Lower leg skin (tissue), 4 donors: ENCODE measurements at regions not wholly inside any gene's neighbourhood (a gene's known extent, or its start where the extent isn't known, plus 50 kb on each side); places are given as distances from the start of the nearest gene placed in this dataset.

Experiments used
- DNase-seq, 2 donors: peaks; one replicate each; pipeline ENCODE4 v3.0.0-alpha.2; 2019; ENCODE audit warnings: low spot score in 2 of 2
- H3K4me3 ChIP-seq: fragments of 200-600 bp; sonication (generic); 2 replicates; pipeline ENCODE4 v1.5.1; 2017; ENCODE audit warnings: mild to moderate bottlenecking, low read depth; ENCODE audit not compliant: poor library complexity, severe bottlenecking
- POLR2A ChIP-seq, 2 donors: fragments of 450-650 bp; IDR thresholded peaks; one replicate each; pipeline ENCODE4 v1.6.1; 2016 to 2017; ENCODE audit warnings: antibody characterized with exemption in 2 of 2, mild to moderate bottlenecking in 1 of 2, moderate library complexity in 1 of 2
- WGBS, 2 donors: methylation state at CpG; one replicate each; pipeline ENCODE4 v1.1.5; 2018; 5-methylcytosine and 5-hydroxymethylcytosine counted together
- intact Hi-C: fragments of 100-400 bp; cut with DNase I; formaldehyde crosslinking; loops from one replicate; pipeline ENCODE4 v1.15.0; 2023; ENCODE audit warnings: low total_unique reads
- TF ChIP-seq, protein P1 (sequence below), 3 donors: fragments of 450-650 bp; IDR thresholded peaks; one replicate each; pipeline ENCODE4 v1.5.1; 2016; ENCODE audit warnings: antibody characterized with exemption in 3 of 3, mild to moderate bottlenecking in 3 of 3, moderate library complexity in 2 of 3

DNA sequence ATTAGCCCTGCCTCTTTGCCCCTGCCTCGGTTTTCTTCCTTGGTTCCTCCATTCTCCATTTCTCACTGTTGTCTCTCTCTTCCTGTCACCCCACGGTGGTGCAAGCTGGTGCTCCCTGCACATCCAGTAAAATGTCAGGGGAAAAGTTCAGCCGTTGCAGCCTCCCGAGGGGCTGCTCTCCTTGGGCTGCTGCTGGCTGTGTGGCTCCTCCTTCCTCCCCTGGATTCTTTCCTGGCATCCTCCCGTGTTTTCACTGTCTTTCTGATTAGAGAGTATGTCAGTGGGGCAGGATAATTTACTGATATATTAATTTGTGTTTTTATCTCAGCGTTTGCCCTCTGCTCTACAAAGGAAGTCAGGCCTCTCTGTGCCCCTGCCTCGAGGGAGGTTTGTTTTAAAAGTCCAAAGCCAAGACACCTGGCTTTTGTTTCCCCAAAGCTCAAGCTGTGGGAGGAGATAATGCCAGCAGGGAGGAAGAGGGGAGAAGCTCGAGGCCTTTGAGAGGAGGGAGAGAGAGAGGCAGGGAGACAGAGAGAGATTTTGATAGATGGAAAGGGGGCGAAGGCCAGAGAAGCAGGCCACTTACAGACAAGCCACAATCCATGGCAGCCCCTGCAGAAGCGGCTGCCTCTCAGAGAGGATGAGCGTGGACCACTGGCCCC is 150.3 kb upstream of the NR2F2 start:
- TF ChIP-seq POLR2A (IDR thresholded peaks at IDR 0.05) = no peak
- TF ChIP-seq, protein P1, sequence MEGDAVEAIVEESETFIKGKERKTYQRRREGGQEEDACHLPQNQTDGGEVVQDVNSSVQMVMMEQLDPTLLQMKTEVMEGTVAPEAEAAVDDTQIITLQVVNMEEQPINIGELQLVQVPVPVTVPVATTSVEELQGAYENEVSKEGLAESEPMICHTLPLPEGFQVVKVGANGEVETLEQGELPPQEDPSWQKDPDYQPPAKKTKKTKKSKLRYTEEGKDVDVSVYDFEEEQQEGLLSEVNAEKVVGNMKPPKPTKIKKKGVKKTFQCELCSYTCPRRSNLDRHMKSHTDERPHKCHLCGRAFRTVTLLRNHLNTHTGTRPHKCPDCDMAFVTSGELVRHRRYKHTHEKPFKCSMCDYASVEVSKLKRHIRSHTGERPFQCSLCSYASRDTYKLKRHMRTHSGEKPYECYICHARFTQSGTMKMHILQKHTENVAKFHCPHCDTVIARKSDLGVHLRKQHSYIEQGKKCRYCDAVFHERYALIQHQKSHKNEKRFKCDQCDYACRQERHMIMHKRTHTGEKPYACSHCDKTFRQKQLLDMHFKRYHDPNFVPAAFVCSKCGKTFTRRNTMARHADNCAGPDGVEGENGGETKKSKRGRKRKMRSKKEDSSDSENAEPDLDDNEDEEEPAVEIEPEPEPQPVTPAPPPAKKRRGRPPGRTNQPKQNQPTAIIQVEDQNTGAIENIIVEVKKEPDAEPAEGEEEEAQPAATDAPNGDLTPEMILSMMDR (IDR thresholded peaks at IDR 0.05) = no peak
- no peak overlapping the region for H3K4me3 ChIP-seq
- intact Hi-C loops = no loop called here
- no peak for DNase-seq
- 64 to 68% methylated on average over 11 of the region's 11 CpGs for WGBS, 2 donors

DNA sequence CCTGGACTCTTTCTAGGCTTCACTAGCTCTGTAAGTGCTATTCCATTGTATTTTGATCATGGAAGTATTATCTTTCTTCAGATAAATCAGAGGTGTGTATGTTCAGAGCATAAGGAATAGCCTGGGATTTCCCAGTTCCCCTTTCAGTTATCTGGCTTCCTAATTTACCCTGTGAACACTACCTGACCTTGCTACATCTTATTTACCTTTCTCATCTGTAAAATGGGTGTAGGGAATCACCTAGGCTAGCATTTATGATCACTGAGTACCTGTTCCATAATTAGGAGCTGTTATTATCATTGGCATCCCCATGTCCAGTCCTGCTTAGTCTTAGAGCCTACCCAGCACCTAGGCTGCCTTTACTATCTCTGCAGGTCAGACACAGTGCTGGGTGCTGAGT is 149.3 kb upstream of the NR2F2 start:
- no peak overlapping the region for H3K4me3 ChIP-seq

DNA sequence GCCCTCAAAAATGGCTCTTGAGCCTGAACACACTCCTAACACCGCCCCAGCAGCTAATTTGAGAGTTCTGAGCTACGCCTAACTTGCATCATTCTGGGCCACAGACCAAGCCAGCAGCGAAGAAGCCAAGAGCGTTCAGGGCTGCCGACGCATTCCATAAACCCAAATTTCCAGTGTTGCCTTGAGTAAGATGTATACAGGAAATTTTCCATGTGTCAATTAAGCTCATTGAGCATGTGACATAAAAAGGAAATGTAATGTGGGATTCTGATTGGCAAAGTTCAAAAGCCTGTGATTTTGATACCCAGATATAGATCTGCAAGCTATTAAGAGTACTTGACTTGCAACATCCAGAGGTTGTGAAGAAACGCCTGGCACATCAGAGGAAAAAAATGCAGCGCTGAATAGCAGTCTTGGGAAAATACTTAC is 148.6 kb upstream of the NR2F2 start:
- H3K4me3 ChIP-seq = no peak overlapping the region
- intact Hi-C loops = no loop called here
- peak; percentile 64 to 93 for DNase-seq
- WGBS, 2 donors = 31 to 34% methylated on average over 8 of the region's 8 CpGs
- TF ChIP-seq, protein P1 (IDR thresholded peaks at IDR 0.05) = no peak
- TF ChIP-seq POLR2A (IDR thresholded peaks at IDR 0.05) = no peak

More for the DNA sequence above, 149.3 kb upstream of the NR2F2 start:
- no peak for DNase-seq
- TF ChIP-seq, protein P1 (IDR thresholded peaks at IDR 0.05) = no peak
- TF ChIP-seq POLR2A (IDR thresholded peaks at IDR 0.05) = no peak
- intact Hi-C loops = no loop called here

DNA sequence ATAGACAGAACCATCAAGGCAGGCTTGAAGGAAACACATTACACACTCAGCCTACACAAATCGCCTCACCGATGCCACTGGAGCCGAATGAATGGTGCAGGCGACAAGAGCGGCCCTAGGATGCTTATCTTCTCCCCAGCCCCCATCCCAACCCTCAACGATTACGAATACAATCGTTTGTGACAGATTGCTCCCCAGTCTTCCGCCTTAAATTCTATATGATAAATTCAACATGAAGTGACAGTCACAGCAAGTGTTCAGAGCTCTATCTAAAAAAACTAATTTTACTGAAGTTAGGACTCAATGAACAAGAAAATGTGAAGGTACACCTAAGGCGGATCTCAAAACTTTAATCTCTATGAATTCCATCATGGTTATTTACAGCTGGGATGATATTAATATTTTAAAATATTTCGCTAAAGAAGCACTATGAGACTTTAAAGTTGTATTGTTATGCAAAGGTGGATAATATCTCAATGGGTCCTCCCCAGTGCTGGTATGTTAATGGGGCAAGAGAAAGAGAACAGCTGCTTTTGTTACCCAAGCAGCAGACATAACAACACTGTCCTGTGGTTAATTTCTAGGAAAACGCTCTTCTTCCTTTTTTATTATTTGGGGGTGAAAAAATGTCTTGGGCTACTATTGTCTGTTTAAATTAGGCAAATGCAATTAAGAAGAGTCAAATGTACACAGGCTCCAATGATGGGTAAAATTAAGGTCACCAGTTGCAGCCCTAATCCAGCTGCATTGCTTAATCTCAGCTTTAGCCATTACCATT is 147.6 kb upstream of the NR2F2 start:
- no peak for DNase-seq
- TF ChIP-seq POLR2A (IDR thresholded peaks at IDR 0.05) = no peak
- TF ChIP-seq, protein P1 (IDR thresholded peaks at IDR 0.05) = no peak
- no peak overlapping the region for H3K4me3 ChIP-seq
- intact Hi-C loops = no loop called here
- WGBS, 2 donors = 94 to 96% methylated on average over 12 of the region's 12 CpGs

DNA sequence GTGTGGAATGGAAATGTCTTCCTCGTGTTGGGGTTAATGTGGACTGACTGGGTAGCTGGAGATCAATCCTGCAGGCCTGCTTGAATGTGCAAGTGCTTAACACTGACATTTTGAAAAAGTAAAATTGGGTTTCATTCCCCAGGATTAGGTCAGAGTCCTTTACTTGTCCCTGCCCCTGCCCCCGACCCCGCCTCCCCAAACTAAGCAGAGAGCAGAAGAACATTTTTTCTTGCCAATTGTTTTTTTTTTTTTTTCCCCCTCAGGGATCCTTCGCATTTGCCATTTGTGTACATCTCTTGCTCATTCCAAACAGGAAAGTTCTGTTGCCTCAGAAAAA is 147.0 kb upstream of the NR2F2 start:
- TF ChIP-seq POLR2A (IDR thresholded peaks at IDR 0.05) = no peak
- TF ChIP-seq, protein P1 (IDR thresholded peaks at IDR 0.05) = no peak
- intact Hi-C loops = no loop called here
- WGBS, 2 donors = 81 to 83% methylated on average over 4 of the region's 4 CpGs
- no peak overlapping the region for H3K4me3 ChIP-seq
- DNase-seq = no peak
